Panc1 (cell line): ENCODE measurements at regions not wholly inside any gene's neighbourhood (a gene's known extent, or its start where the extent isn't known, plus 50 kb on each side); places are given as distances from the start of the nearest gene placed in this dataset.

ENCODE experiments used
- TCF7L2 ChIP-seq: IDR thresholded peaks from 2 replicates; pipeline ENCODE4 v1.6.1; 2011; ENCODE audit warnings: mild to moderate bottlenecking, low read depth, low read length, inconsistent platforms
- TF ChIP-seq, protein P1 (sequence below), 2 experiments: IDR thresholded peaks; 2 replicates each; pipeline ENCODE4 v1.6.1; 2011 to 2012; ENCODE audit warnings: low read depth in 2 of 2, control low read depth in 1 of 2, low read length in 1 of 2, mild to moderate bottlenecking in 1 of 2, moderate library complexity in 1 of 2; ENCODE audit not compliant: insufficient read depth in 1 of 2
- TF ChIP-seq, protein P2 (sequence below): fragments of 450-650 bp; IDR thresholded peaks from 2 replicates; pipeline ENCODE4 v1.5.1; 2017; ENCODE audit warnings: mild to moderate bottlenecking

GRCh38 chr7:142501434-142501833 lies 243.6 kb upstream of the PRSS58 start:
- TF ChIP-seq, protein P1, sequence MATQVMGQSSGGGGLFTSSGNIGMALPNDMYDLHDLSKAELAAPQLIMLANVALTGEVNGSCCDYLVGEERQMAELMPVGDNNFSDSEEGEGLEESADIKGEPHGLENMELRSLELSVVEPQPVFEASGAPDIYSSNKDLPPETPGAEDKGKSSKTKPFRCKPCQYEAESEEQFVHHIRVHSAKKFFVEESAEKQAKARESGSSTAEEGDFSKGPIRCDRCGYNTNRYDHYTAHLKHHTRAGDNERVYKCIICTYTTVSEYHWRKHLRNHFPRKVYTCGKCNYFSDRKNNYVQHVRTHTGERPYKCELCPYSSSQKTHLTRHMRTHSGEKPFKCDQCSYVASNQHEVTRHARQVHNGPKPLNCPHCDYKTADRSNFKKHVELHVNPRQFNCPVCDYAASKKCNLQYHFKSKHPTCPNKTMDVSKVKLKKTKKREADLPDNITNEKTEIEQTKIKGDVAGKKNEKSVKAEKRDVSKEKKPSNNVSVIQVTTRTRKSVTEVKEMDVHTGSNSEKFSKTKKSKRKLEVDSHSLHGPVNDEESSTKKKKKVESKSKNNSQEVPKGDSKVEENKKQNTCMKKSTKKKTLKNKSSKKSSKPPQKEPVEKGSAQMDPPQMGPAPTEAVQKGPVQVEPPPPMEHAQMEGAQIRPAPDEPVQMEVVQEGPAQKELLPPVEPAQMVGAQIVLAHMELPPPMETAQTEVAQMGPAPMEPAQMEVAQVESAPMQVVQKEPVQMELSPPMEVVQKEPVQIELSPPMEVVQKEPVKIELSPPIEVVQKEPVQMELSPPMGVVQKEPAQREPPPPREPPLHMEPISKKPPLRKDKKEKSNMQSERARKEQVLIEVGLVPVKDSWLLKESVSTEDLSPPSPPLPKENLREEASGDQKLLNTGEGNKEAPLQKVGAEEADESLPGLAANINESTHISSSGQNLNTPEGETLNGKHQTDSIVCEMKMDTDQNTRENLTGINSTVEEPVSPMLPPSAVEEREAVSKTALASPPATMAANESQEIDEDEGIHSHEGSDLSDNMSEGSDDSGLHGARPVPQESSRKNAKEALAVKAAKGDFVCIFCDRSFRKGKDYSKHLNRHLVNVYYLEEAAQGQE (IDR thresholded peaks at IDR 0.05; ENCODE audit: insufficient read depth in 1 of 2, low read depth in 2 of 2, low read length in 1 of 2) = no peak
- TF ChIP-seq, protein P2, sequence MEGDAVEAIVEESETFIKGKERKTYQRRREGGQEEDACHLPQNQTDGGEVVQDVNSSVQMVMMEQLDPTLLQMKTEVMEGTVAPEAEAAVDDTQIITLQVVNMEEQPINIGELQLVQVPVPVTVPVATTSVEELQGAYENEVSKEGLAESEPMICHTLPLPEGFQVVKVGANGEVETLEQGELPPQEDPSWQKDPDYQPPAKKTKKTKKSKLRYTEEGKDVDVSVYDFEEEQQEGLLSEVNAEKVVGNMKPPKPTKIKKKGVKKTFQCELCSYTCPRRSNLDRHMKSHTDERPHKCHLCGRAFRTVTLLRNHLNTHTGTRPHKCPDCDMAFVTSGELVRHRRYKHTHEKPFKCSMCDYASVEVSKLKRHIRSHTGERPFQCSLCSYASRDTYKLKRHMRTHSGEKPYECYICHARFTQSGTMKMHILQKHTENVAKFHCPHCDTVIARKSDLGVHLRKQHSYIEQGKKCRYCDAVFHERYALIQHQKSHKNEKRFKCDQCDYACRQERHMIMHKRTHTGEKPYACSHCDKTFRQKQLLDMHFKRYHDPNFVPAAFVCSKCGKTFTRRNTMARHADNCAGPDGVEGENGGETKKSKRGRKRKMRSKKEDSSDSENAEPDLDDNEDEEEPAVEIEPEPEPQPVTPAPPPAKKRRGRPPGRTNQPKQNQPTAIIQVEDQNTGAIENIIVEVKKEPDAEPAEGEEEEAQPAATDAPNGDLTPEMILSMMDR = no peak
- TF ChIP-seq TCF7L2 = no peak
